Activated gamma-delta T cell treated with Interleukin-2 at 50 U/mL for 16 hours (primary cell): ENCODE measurements at regions not wholly inside any gene's neighbourhood (a gene's known extent, or its start where the extent isn't known, plus 50 kb on each side); places are given as distances from the start of the nearest gene placed in this dataset.

Experiments
- DNase-seq: peaks from one replicate; pipeline ENCODE4 v3.0.0-alpha.2; 2020

GRCh38 chr12:92029902-92030586, 115.6 kb downstream of the BTG1 start:
- no peak for DNase-seq

- DNase-seq = no peak
These were observed 116.5 kb downstream of the BTG1 start for GRCh38 chr12:92029136-92029535.

GRCh38 chr12:92028441-92028709, 117.3 kb downstream of the BTG1 start:
- no peak for DNase-seq

- no peak for DNase-seq
These were observed 117.8 kb downstream of the BTG1 start for GRCh38 chr12:92027701-92028440.

- no peak for DNase-seq
These were observed 118.4 kb downstream of the BTG1 start for GRCh38 chr12:92027243-92027642.

GRCh38 chr12:92025462-92026207, 120.0 kb downstream of the BTG1 start:
- no peak for DNase-seq

GRCh38 chr12:92022093-92022492, 123.6 kb downstream of the BTG1 start:
- DNase-seq = no peak

GRCh38 chr12:92021666-92022035, 124.0 kb downstream of the BTG1 start:
- DNase-seq = no peak

GRCh38 chr12:92020983-92021665, 124.5 kb downstream of the BTG1 start:
- no peak for DNase-seq

GRCh38 chr12:92019491-92020277, 126.0 kb downstream of the BTG1 start:
- DNase-seq = no peak

- no peak for DNase-seq
These were observed 133.0 kb downstream of the BTG1 start for GRCh38 chr12:92012691-92013090.

- no peak for DNase-seq
These were observed 134.6 kb downstream of the BTG1 start for GRCh38 chr12:92010853-92011701.

GRCh38 chr12:92010368-92010767, 135.3 kb downstream of the BTG1 start:
- DNase-seq = no peak

GRCh38 chr12:92008345-92008744, 137.3 kb downstream of the BTG1 start:
- no peak for DNase-seq

- no peak for DNase-seq
These were observed 137.9 kb downstream of the BTG1 start for GRCh38 chr12:92007787-92008186.

- DNase-seq = no peak
These were observed 141.9 kb downstream of the BTG1 start for GRCh38 chr12:92003701-92004100.

GRCh38 chr12:92002673-92003382, 142.8 kb downstream of the BTG1 start:
- no peak for DNase-seq

- DNase-seq = no peak
These were observed 143.4 kb downstream of the BTG1 start for GRCh38 chr12:92002195-92002649.

GRCh38 chr12:92000597-92000996, 145.0 kb downstream of the BTG1 start:
- DNase-seq = no peak

- no peak for DNase-seq
These were observed 145.8 kb downstream of the BTG1 start for GRCh38 chr12:91999823-92000222.

GRCh38 chr12:91998316-91998715, 147.3 kb downstream of the BTG1 start:
- no peak for DNase-seq
